Pancreas (tissue), 10 donors: ENCODE measurements at regions not wholly inside any gene's neighbourhood (a gene's known extent, or its start where the extent isn't known, plus 50 kb on each side); places are given as distances from the start of the nearest gene placed in this dataset.

ENCODE experiments used
- ATAC-seq, 4 donors: fragments of 200-7000 bp; cut with Tn5 transposase; one replicate each; pipeline versions ENCODE4 v1.8.0 to v1.9.1; 2020; ENCODE audit warnings: mild to moderate bottlenecking in 4 of 4, moderate library complexity in 4 of 4
- DNase-seq, 6 donors: peaks; one replicate each; pipeline ENCODE4 v3.0.0-alpha.2; 2020
- FAIRE-seq: peaks from 2 replicates; lab custom pipeline; 2012; peaks lifted over from hg19 to GRCh38; lab: Jason Lieb, UNC
- H3K27ac ChIP-seq, 4 donors: fragments of 200-600 bp; sonication (generic); 1 replicate in 3 of 4; 2 replicates in 1 of 4; pipeline versions ENCODE4 v1.5.0 to v1.8.0; 2020
- H3K27me3 ChIP-seq, 4 donors: fragments of 200-600 bp; one replicate each; pipeline ENCODE4 v1.8.0; 2021
- H3K36me3 ChIP-seq, 3 donors: fragments of 200-600 bp; sonication (generic) in 1 of 3; one replicate each; pipeline versions ENCODE4 v1.5.0 to v1.8.0; 2020 to 2021
- H3K4me1 ChIP-seq, 3 donors: fragments of 200-600 bp; one replicate each; pipeline ENCODE4 v1.8.0; 2021
- H3K4me3 ChIP-seq, 4 donors: fragments of 200-600 bp; sonication (generic) in 2 of 4; one replicate each; pipeline versions ENCODE4 v1.5.0 to v1.8.0; 2020 to 2021
- H3K9me3 ChIP-seq, 4 donors: fragments of 200-600 bp; one replicate each; pipeline ENCODE4 v1.8.0; 2021
- WGBS, 2 donors: extraction: QIAGEN DNeasy Blood & Tissue Kit; methylation state at CpG; one replicate each; pipeline ENCODE4 v1.1.7; 2013; 5-methylcytosine and 5-hydroxymethylcytosine counted together
- intact Hi-C, 3 donors: fragments of 100-400 bp; cut with DNase I; formaldehyde crosslinking; loops; one replicate each; pipeline versions ENCODE4 v1.11.1 to v1.14.2; 2022
- TF ChIP-seq, protein P1 (sequence below), 4 donors: fragments of 200-600 bp; sonication (generic) in 3 of 4; IDR thresholded peaks; one replicate each; pipeline versions ENCODE4 v1.5.0 to v1.8.0; 2021; ENCODE audit warnings: antibody characterized with exemption in 4 of 4
- donor health status: healthy with polysubstance abuse.
- donor health status: DM: no; HTN: no; CAD: no; lungs with moderate emphysema.
- donor health status: DM: no; HTN: no; CAD: no.
- donor health status: control.
- donor health status: control.
- donor health status: Bipolar disorder and iron deficiency.
- donor health status: DM: yes; HTN: yes; CAD: no.
- donor health status: DM: no; HTN: no; CAD: no.
- donor health status: DM: no; HTN: no; CAD: no.
- donor health status: DM: yes; HTN: yes; CAD: no.

GRCh38 chr3:168436245-168436724 is 340.6 kb upstream of the GOLIM4 start:
- H3K27me3 ChIP-seq = no peaks in the 10 kb centered on the region
- no peak for FAIRE-seq
- H3K27ac ChIP-seq = no peak overlapping the region
- WGBS, 2 donors = 42 to 59% methylated on average over 1 of the region's 1 CpG
- no peak for ATAC-seq
- intact Hi-C loops = no loop called here
- H3K36me3 ChIP-seq = no peaks in the 10 kb centered on the region
- no peaks in the 10 kb centered on the region for H3K4me1 ChIP-seq
- TF ChIP-seq, protein P1, sequence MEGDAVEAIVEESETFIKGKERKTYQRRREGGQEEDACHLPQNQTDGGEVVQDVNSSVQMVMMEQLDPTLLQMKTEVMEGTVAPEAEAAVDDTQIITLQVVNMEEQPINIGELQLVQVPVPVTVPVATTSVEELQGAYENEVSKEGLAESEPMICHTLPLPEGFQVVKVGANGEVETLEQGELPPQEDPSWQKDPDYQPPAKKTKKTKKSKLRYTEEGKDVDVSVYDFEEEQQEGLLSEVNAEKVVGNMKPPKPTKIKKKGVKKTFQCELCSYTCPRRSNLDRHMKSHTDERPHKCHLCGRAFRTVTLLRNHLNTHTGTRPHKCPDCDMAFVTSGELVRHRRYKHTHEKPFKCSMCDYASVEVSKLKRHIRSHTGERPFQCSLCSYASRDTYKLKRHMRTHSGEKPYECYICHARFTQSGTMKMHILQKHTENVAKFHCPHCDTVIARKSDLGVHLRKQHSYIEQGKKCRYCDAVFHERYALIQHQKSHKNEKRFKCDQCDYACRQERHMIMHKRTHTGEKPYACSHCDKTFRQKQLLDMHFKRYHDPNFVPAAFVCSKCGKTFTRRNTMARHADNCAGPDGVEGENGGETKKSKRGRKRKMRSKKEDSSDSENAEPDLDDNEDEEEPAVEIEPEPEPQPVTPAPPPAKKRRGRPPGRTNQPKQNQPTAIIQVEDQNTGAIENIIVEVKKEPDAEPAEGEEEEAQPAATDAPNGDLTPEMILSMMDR (IDR thresholded peaks at IDR 0.05) = no peak
- no peak for DNase-seq
- no peaks in the 10 kb centered on the region for H3K9me3 ChIP-seq
- no peak overlapping the region for H3K4me3 ChIP-seq

DNA sequence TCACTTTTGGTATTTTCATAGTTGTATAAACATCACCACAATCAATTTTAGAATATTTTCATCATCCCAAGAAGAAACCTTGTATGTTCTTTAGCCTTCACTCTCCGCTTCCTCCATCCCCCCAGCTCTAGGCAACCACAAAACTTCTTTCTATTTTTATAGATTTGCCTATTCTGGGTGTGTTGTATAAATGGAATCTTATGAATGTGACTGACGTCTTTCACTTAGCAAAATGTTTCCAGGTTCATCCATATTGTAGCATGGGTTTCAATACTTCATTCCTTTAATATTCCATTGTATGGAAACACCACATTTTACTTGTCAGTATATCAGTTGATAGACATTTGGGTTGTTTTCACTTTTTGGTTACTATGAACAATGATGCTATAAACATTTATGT is 335.8 kb upstream of the GOLIM4 start:
- intact Hi-C loops = no loop called here
- TF ChIP-seq, protein P1 (IDR thresholded peaks at IDR 0.05) = no peak
- Histone ChIP-seq H3K4me3 (no peak overlapping the region), H3K27me3 (no peaks in the 10 kb centered on the region), H3K4me1 (no peaks in the 10 kb centered on the region), H3K36me3 (no peaks in the 10 kb centered on the region), H3K9me3 (no peaks in the 10 kb centered on the region), H3K27ac (no peak overlapping the region)
- WGBS, 2 donors = 67 to 68% methylated on average over 2 of the region's 2 CpGs
- DNase-seq (no peak), FAIRE-seq (no peak), ATAC-seq (no peak)

DNA sequence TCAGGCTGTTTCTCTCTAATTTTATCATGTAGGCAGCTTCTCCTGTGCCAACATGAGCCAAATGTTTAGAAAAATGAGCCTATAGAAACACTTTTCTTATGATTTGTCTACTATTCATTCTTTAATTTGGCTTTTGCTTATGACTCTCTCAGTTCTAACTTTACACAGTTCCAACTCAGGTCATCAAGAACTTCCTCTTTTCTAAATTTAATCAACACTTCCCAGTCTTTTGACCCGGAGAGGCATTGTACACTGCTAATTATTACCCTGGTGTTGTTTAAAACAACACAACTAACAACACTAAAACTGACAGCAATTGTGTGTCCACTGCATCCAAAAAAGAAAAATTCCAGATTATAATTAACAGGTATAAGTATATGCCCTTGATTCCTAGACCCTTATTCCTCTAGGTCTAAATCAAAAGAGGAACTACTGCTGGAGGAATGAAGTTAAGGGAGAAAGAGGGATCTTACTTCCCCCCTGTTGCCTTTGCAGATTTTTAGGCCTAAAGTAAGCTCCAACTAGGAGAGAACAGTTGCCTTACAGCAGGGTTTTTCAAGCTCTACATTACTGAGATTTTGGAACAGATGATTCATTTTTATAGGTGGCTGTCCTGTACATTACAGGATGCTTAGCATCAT is 332.2 kb upstream of the GOLIM4 start:
- H3K27me3 ChIP-seq = no peaks in the 10 kb centered on the region
- no peak for FAIRE-seq
- H3K4me1 ChIP-seq = no peaks in the 10 kb centered on the region
- TF ChIP-seq, protein P1 (IDR thresholded peaks at IDR 0.05) = no peak
- H3K4me3 ChIP-seq = no peak overlapping the region
- no peaks in the 10 kb centered on the region for H3K9me3 ChIP-seq
- no peak for DNase-seq
- intact Hi-C loops = no loop called here
- ATAC-seq = peak in 2 of 4 donors; percentile 40 to 43
- 37 to 53% methylated on average over 1 of the region's 1 CpG for WGBS, 2 donors
- no peak overlapping the region for H3K27ac ChIP-seq
- no peaks in the 10 kb centered on the region for H3K36me3 ChIP-seq

DNA sequence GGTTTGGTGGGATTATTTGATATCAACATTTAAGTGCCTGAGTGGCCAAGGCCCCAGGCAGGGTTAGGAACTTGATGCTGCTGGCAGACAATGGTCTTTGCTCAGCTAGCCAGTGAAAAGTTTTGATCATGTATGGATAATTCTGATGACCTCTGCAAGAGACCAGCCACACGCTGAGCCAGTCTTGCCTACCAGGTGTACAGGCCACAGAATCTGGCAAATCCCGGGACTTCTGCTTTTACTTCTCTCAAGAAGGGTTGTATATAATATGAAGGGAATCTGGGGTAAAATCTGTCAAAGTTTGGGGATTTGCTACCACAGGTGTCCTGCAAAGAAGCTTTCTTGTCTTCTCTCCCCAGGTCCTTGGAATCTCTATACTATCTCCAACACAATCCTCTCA is 331.4 kb upstream of the GOLIM4 start:
- WGBS, 2 donors = 80 to 97% methylated on average over 2 of the region's 2 CpGs
- intact Hi-C loops = no loop called here
- TF ChIP-seq, protein P1 (IDR thresholded peaks at IDR 0.05) = no peak
- FAIRE-seq (no peak), DNase-seq (no peak), ATAC-seq (no peak)
- Histone ChIP-seq H3K9me3 (no peaks in the 10 kb centered on the region), H3K27ac (no peak overlapping the region), H3K27me3 (no peaks in the 10 kb centered on the region), H3K36me3 (no peaks in the 10 kb centered on the region), H3K4me3 (no peak overlapping the region), H3K4me1 (no peaks in the 10 kb centered on the region)

- DNase-seq (no peak), ATAC-seq (no peak), FAIRE-seq (no peak)
- no peaks in the 10 kb centered on the region for H3K27me3 ChIP-seq
- H3K4me3 ChIP-seq = no peak overlapping the region
- no peak overlapping the region for H3K27ac ChIP-seq
- no peaks in the 10 kb centered on the region for H3K36me3 ChIP-seq
- H3K4me1 ChIP-seq = no peaks in the 10 kb centered on the region
- no peaks in the 10 kb centered on the region for H3K9me3 ChIP-seq
- intact Hi-C loops = no loop called here
- WGBS, 2 donors = 88 to 94% methylated on average over 4 of the region's 4 CpGs
- TF ChIP-seq, protein P1 (IDR thresholded peaks at IDR 0.05) = no peak
These were observed 330.3 kb upstream of the GOLIM4 start for GRCh38 chr3:168425936-168426595.
